ENCODE measurements at regions not wholly inside any gene's neighbourhood (a gene's known extent, or its start where the extent isn't known, plus 50 kb on each side); places are given as distances from the start of the nearest gene placed in this dataset.

DNA sequence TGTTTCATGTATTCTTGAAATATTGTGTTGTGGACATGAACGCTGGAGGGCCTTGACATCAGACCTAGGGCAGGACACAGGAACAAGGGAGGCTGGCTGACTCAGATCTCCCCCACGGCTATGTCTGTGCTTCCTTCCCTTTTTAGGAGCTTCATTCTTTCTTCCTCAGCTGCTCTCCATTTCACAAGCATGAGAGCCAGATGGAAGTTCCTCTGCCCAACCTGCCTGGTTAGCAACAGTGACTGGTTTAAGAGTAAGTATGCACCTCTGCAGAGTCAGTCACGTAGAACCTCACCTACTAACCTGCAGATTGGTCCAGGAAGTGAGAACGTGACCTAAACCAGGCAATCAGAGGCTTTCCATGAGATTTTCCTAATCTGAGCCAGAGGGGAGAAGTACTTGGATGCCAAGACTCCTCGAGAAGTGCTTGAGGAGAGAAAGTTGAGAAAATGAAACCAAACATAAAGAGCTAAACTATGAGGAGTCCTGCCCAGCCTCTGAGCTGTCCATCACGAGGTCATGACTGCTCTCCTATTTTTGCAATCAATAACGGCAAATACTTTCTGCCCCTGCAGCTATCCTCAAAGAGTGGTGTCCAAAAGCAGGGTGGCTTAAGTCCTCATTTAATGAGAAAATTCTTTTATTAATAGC lies 465.2 kb upstream of the CITED2 start:
- H3K36me3 ChIP-seq (ENCODE audit: insufficient read depth, low read length): no peaks in the 10 kb centered on the region
- no peaks in the 10 kb centered on the region for H3K27me3 ChIP-seq (ENCODE audit: insufficient read depth, low read length)
- no peak overlapping the region for H3K4me3 ChIP-seq (ENCODE audit: low read length)
- H2AFZ ChIP-seq (ENCODE audit: low read depth, low read length): no peak overlapping the region
- H3K4me1 ChIP-seq (ENCODE audit: insufficient read depth, low read length): no peaks in the 10 kb centered on the region
- peaks cover 3% of the 10 kb centered on the region for H3K9me3 ChIP-seq (ENCODE audit: low read length)

DNA sequence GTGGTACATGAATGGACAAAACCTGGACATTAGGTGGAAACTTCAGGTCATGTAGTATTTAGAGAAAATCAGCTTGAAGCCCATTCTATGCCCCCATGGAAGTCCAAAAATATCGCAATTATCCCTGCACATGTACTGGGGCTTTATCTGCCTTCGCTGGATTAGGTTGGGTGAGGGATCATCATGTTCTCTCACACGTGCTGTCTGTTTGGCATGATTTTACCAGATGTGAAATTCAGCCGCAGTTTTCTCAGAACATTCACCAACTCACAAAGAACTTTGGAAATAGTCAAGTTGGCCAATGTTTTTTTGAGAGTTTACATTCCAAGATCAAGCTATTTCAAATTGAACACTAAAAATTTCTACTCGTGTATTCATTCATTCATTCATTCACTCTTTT lies 459.8 kb upstream of the CITED2 start:
- no peaks in the 10 kb centered on the region for H3K27me3 ChIP-seq (ENCODE audit: insufficient read depth, low read length)
- no peaks in the 10 kb centered on the region for H3K9me3 ChIP-seq (ENCODE audit: low read length)
- no peaks in the 10 kb centered on the region for H3K36me3 ChIP-seq (ENCODE audit: insufficient read depth, low read length)
- H3K4me1 ChIP-seq (ENCODE audit: insufficient read depth, low read length): no peaks in the 10 kb centered on the region
- no peak overlapping the region for H3K4me3 ChIP-seq (ENCODE audit: low read length)
- H2AFZ ChIP-seq (ENCODE audit: low read depth, low read length): no peak overlapping the region

DNA sequence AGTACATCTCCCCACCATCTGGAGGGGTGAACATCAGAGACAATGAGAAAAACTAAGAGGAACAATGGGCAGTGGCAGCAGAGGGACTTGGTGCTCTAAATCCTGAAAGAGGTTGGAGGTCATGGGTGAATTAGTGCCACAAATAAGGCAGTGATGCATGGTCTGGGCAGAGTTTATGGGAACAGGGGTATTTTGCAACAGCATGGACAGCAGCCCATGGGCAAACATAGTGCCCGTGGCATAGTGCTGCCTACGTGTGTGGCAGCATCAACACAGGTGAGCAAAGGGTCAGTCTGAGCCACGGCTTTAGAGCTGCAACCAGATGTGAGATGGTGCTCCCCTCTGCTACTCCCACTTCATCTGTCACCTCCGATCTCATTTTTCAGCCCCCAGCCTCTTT lies 459.1 kb upstream of the CITED2 start:
- no peaks in the 10 kb centered on the region for H3K36me3 ChIP-seq (ENCODE audit: insufficient read depth, low read length)

DNA sequence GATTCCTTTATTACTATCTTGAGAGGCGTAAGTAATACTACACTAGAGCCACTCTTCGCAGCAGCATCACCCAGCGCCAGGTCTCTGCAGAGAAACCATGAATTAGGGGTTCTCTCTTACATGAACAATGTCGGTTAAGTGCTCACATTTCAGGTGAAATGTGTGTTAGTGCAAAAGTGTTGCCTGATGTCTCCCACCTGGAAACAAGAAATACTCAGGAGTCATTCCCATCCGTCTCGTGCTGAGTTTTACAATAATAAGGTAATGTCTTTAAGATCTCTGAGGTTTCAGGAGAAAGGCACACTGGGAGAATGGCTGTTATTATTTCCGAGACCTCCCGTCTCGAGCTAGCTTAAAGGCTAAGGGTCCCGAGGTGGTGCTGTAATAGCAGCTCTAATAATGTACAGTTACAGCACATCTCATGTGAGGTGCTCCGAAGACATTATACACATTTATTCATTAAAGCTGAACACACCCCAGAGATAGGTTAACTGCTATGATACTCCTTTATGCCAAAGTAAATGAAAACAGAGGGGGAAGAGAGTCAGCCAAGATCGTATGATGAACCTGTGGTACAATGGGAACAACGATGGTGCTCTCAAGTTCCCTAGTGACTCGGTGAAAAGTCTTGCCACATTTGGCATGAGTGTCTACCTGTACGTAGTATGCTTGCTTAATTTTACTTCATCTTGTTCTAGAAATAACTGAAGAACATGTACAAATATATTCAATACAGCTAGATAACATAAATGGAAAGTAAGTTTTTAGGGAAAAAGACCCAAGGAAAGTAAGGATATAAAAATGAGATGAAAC lies 458.3 kb upstream of the CITED2 start:
- Histone ChIP-seq H3K4me1 (ENCODE audit: insufficient read depth, low read length) (no peaks in the 10 kb centered on the region), H2AFZ (ENCODE audit: low read depth, low read length) (no peak overlapping the region), H3K36me3 (ENCODE audit: insufficient read depth, low read length) (no peaks in the 10 kb centered on the region), H3K4me3 (ENCODE audit: low read length) (no peak overlapping the region), H3K9me3 (ENCODE audit: low read length) (no peaks in the 10 kb centered on the region), H3K27me3 (ENCODE audit: insufficient read depth, low read length) (no peaks in the 10 kb centered on the region)

More for the DNA sequence above, 459.1 kb upstream of the CITED2 start:
- H3K4me3 ChIP-seq (ENCODE audit: low read length): no peak overlapping the region
- H3K4me1 ChIP-seq (ENCODE audit: insufficient read depth, low read length): no peaks in the 10 kb centered on the region
- H3K27me3 ChIP-seq (ENCODE audit: insufficient read depth, low read length): no peaks in the 10 kb centered on the region
- no peak overlapping the region for H2AFZ ChIP-seq (ENCODE audit: low read depth, low read length)
- no peaks in the 10 kb centered on the region for H3K9me3 ChIP-seq (ENCODE audit: low read length)

DNA sequence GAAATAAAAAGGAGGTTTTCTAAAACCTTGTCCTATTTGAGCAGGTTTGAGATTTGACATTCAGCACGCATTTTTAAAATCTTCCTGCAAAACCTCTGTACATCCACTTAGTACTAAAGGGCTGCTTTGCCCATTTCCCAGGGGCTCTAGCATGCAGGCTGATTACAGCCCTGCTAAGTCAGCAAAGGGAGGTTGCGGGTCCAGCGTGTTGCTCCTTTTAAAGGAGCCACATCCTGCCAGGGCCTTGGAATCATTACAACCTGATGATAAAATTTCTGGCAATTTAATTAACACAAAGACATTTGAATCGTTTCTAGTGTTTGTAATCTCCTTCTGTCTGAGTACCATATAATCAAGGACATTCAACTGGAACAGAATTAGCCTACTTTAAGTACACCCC lies 455.1 kb upstream of the CITED2 start:
- Histone ChIP-seq H2AFZ (ENCODE audit: low read depth, low read length) (no peak overlapping the region), H3K36me3 (ENCODE audit: insufficient read depth, low read length) (no peaks in the 10 kb centered on the region), H3K4me3 (ENCODE audit: low read length) (no peak overlapping the region), H3K27me3 (ENCODE audit: insufficient read depth, low read length) (no peaks in the 10 kb centered on the region), H3K9me3 (ENCODE audit: low read length) (no peaks in the 10 kb centered on the region), H3K4me1 (ENCODE audit: insufficient read depth, low read length) (no peaks in the 10 kb centered on the region)

DNA sequence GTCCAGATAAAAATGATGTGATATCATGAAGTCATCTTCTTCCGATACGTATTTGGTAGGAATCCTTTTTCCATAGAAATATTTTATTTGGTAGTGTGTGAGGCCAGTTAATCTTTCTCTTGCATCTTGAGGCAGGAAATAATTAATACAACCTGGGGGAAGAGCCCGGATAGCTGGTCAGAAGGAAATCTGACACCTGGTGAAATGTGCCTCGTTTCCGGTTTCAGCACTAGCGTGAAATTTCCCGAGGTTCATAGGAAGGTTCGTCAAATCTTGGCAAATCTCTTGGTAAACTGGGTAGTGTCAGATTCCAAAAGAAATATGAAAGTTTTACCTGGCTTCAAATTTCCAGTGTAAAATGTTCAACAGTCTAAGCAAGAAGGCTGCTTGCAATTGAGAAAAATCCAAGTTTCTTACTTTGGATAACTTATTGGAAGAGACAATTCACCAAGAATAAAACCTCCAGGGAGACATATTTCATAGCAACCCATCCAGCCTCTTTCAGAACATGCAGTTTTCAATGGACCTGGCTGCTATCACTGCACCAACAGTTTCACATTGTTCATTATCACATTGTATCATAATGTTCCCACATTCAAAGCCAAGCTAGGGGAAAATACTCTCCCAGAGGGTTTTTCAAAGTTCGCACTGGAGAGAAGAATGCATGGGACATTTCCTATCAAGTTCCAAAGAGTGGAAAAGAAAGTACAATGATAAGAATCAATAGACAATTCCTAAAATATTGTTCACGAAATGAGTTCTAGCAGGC lies 454.5 kb upstream of the CITED2 start:
- H3K27me3 ChIP-seq (ENCODE audit: insufficient read depth, low read length): no peaks in the 10 kb centered on the region
- H3K4me1 ChIP-seq (ENCODE audit: insufficient read depth, low read length): no peaks in the 10 kb centered on the region
- H3K9me3 ChIP-seq (ENCODE audit: low read length): no peaks in the 10 kb centered on the region
- H3K36me3 ChIP-seq (ENCODE audit: insufficient read depth, low read length): no peaks in the 10 kb centered on the region
- no peak overlapping the region for H2AFZ ChIP-seq (ENCODE audit: low read depth, low read length)
- H3K4me3 ChIP-seq (ENCODE audit: low read length): no peak overlapping the region

DNA sequence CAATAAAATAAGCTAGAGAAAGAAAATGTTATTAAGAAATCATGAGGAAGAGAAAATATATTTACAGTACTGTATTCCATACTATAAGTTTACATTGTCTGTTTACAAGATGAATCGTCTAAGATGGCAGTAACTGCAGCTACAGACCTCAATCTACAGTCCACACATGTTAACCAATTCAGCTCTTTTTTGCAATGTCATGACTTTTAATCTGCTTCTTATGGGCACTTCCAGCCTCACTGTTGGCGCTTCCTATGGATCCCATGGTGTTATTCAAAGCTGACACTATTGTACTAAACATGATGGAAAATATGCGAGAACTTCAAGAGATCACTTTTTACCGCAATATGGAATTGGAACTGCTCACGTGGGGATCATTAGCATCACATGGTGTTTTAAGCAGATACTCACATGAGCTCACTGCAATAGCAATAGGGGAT lies 451.5 kb upstream of the CITED2 start:
- Histone ChIP-seq H3K4me3 (ENCODE audit: low read length) (no peak overlapping the region), H2AFZ (ENCODE audit: low read depth, low read length) (no peak overlapping the region), H3K27me3 (ENCODE audit: insufficient read depth, low read length) (no peaks in the 10 kb centered on the region), H3K9me3 (ENCODE audit: low read length) (no peaks in the 10 kb centered on the region), H3K4me1 (ENCODE audit: insufficient read depth, low read length) (no peaks in the 10 kb centered on the region), H3K36me3 (ENCODE audit: insufficient read depth, low read length) (no peaks in the 10 kb centered on the region)

DNA sequence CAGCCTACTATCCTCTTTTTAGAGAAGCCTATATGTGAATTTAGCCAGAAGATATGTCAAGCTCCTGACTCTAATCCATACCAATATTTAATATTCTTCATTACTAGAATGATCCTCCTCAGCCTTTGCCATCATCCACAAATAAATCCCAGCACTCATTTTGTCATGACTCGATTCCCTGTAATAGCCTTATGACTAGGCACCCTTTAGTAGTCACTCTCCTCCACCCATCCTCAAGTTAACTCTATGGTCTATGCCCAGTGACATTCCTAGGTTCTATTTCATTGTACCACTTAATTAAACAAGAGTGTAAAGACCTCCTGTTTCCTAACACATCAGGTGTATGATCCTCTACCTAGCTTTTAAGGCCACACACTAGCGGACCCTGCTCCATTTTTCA lies 450.4 kb upstream of the CITED2 start:
- Histone ChIP-seq H3K4me3 (ENCODE audit: low read length) (no peak overlapping the region), H3K36me3 (ENCODE audit: insufficient read depth, low read length) (no peaks in the 10 kb centered on the region), H2AFZ (ENCODE audit: low read depth, low read length) (no peak overlapping the region), H3K4me1 (ENCODE audit: insufficient read depth, low read length) (no peaks in the 10 kb centered on the region), H3K27me3 (ENCODE audit: insufficient read depth, low read length) (no peaks in the 10 kb centered on the region), H3K9me3 (ENCODE audit: low read length) (no peaks in the 10 kb centered on the region)

DNA sequence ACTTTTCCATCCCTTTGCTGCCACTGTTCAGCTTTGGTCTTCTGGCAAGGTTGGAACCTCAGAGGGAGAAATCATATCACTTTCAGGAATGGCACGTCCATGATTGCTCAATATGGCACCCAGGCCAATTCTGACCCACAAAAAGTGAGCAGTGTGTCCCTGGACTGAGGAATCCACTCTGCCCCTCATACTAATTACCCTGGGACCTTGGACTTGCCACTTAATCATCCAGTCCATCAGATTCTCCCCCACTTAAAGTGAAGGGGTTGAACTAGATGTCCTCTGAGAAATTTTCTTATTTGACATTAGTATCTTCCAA lies 449.3 kb upstream of the CITED2 start:
- no peaks in the 10 kb centered on the region for H3K4me1 ChIP-seq (ENCODE audit: insufficient read depth, low read length)
- H3K36me3 ChIP-seq (ENCODE audit: insufficient read depth, low read length): no peaks in the 10 kb centered on the region
- H3K4me3 ChIP-seq (ENCODE audit: low read length): no peak overlapping the region
- no peaks in the 10 kb centered on the region for H3K27me3 ChIP-seq (ENCODE audit: insufficient read depth, low read length)
- no peak overlapping the region for H2AFZ ChIP-seq (ENCODE audit: low read depth, low read length)
- H3K9me3 ChIP-seq (ENCODE audit: low read length): no peaks in the 10 kb centered on the region

DNA sequence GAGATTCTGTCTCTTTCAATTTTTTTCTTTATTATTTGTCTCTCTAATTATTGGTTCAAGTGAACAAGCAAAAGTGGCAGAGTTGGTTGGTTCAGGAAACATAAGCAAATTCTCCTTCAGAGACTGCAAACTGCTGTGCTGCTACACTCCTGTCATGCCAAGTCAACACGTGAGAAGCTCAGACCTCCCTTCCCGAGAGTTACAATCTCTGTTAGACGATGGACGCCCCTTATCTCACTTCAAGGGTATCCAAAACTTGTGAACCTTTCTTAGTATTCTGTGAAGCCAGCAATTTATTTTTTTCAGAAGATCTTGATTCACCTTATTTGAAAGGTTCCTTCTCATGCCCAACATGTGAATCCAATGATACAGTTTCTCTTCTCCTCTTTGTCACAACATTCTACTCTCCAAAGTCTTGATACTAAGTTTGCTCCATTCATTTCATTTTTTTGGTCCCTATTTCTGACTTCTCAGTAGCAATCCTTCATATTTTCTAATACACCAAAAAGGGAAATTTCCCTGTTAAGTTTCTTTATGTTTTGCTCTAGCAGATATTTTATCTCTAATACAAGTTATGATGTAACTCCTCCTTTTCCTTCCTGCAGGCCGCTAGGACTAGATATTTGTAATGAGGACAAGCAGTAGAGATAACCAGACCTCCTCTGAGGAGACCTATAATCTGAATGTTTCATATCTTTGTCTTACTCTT lies 448.8 kb upstream of the CITED2 start:
- Histone ChIP-seq H3K9me3 (ENCODE audit: low read length) (no peaks in the 10 kb centered on the region), H3K27me3 (ENCODE audit: insufficient read depth, low read length) (no peaks in the 10 kb centered on the region), H3K36me3 (ENCODE audit: insufficient read depth, low read length) (no peaks in the 10 kb centered on the region), H3K4me1 (ENCODE audit: insufficient read depth, low read length) (no peaks in the 10 kb centered on the region), H2AFZ (ENCODE audit: low read depth, low read length) (no peak overlapping the region), H3K4me3 (ENCODE audit: low read length) (no peak overlapping the region)

DNA sequence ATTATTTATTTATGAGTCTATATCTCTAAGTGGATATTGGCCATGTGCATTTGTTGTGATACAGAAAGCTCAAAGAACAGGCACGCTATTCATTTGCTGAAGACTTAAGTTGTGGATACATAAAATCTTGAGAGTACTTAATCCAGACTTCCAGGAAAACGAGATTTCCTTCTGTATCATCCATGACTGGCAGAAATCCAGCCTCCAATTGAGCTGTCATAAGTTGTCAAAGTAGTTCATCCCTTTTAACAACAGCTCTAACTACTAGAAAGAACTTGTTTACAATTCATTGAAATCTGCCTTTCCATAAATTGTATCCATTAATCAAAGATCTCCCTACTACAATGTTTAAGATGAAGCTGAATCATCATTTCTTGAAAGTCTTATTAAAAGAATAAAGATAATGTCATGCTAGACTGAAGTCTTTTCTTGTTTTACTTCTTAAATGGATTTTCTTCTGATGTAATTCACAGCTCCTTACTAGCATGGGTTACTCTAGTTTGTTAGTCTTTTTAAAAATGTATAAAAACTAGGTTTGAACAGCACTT lies 447.3 kb upstream of the CITED2 start:
- Histone ChIP-seq H3K9me3 (ENCODE audit: low read length) (no peaks in the 10 kb centered on the region), H2AFZ (ENCODE audit: low read depth, low read length) (no peak overlapping the region), H3K4me3 (ENCODE audit: low read length) (no peak overlapping the region), H3K27me3 (ENCODE audit: insufficient read depth, low read length) (no peaks in the 10 kb centered on the region), H3K4me1 (ENCODE audit: insufficient read depth, low read length) (no peaks in the 10 kb centered on the region), H3K36me3 (ENCODE audit: insufficient read depth, low read length) (no peaks in the 10 kb centered on the region)

DNA sequence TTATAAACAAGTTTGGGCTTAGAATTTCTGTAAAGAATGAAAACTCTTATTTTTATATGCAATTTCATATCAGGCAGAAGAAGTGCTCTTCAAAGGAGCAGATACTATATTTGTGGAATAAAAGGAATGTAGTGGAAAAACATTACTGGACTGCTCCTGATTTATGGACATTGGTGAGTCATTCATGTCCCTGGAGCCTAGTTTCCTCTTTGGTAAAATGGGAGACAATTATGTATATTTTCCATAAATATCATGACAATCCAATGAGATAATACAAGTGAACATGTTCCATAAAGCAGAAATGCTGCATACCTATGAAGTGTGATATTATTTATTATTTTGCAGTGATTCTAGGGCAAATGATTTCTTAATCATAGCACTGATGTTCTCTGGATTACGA lies 445.8 kb upstream of the CITED2 start:
- H3K36me3 ChIP-seq (ENCODE audit: insufficient read depth, low read length): no peaks in the 10 kb centered on the region
- H3K9me3 ChIP-seq (ENCODE audit: low read length): no peaks in the 10 kb centered on the region

DNA sequence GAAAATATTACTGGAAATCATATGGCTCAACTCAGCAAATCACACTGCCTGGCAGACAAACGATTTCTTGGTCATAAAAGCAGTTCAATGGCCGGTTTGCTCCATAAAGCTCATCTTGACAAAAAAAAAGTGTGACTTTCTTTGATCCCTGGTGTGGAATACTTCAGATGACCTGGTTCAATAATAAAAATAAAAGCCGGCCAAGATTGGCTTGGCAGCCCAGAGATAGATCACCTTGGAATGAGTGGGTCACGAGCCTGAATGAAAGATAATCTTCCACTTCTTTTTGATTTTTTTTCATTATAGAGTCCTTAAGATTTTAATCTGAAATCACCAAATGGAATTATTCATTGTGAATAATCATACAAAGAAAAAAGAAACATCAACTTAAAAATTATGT lies 445.3 kb upstream of the CITED2 start:
- Histone ChIP-seq H2AFZ (ENCODE audit: low read depth, low read length) (no peak overlapping the region), H3K36me3 (ENCODE audit: insufficient read depth, low read length) (no peaks in the 10 kb centered on the region), H3K4me1 (ENCODE audit: insufficient read depth, low read length) (no peaks in the 10 kb centered on the region), H3K4me3 (ENCODE audit: low read length) (no peak overlapping the region), H3K27me3 (ENCODE audit: insufficient read depth, low read length) (no peaks in the 10 kb centered on the region), H3K9me3 (ENCODE audit: low read length) (no peaks in the 10 kb centered on the region)

More for the DNA sequence above, 445.8 kb upstream of the CITED2 start:
- H2AFZ ChIP-seq (ENCODE audit: low read depth, low read length): no peak overlapping the region
- H3K4me1 ChIP-seq (ENCODE audit: insufficient read depth, low read length): no peaks in the 10 kb centered on the region
- no peak overlapping the region for H3K4me3 ChIP-seq (ENCODE audit: low read length)
- H3K27me3 ChIP-seq (ENCODE audit: insufficient read depth, low read length): no peaks in the 10 kb centered on the region

All from neuron (in vitro differentiated cells).